H1 (cell line): ENCODE measurements at regions not wholly inside any gene's neighbourhood (a gene's known extent, or its start where the extent isn't known, plus 50 kb on each side); places are given as distances from the start of the nearest gene placed in this dataset.

ENCODE experiments used
- CTCF ChIA-PET: fragments of 300-600 bp; sonication (Branson Sonifier 250); formaldehyde crosslinking; loops from one replicate; lab custom pipeline; 2021; ENCODE audit not compliant: partially characterized antibody; lab: Charles Lee
- POLR2A ChIA-PET: fragments of 300-600 bp; sonication (Branson Sonifier 250); formaldehyde crosslinking; loops from one replicate; lab custom pipeline; 2021; ENCODE audit warnings: inconsistent platforms; ENCODE audit not compliant: partially characterized antibody; lab: Charles Lee
- DNase-seq, 2 experiments: peaks; one replicate each; pipeline versions ENCODE4 v3.0.0 to v3.0.0-alpha.2; 2010 to 2022; ENCODE audit warnings: low spot score in 2 of 2, low read depth in 1 of 2, mixed read lengths in 1 of 2
- FAIRE-seq: peaks from 2 replicates; lab custom pipeline; 2011; peaks lifted over from hg19 to GRCh38; lab: Jason Lieb, UNC
- H2AFZ ChIP-seq: 2 replicates; pipeline ENCODE4 v1.8.1; 2012; ENCODE audit warnings: low read length, inconsistent platforms
- H2AK5ac ChIP-seq: 2 replicates; pipeline ENCODE4 v1.6.1; 2013; ENCODE audit warnings: low read depth, low read length
- H2BK120ac ChIP-seq: replicated peaks from 2 replicates; pipeline ENCODE3; 2013; ENCODE audit warnings: low read depth, low read length, inconsistent platforms
- H2BK12ac ChIP-seq: 2 replicates; pipeline ENCODE4 v1.6.1; 2013; ENCODE audit warnings: low read depth, low read length
- H2BK15ac ChIP-seq: 2 replicates; pipeline ENCODE4 v1.6.1; 2013; ENCODE audit warnings: low read length
- H2BK20ac ChIP-seq: 2 replicates; pipeline ENCODE4 v1.6.1; 2013; ENCODE audit warnings: low read length
- H2BK5ac ChIP-seq: 2 replicates; pipeline ENCODE4 v1.6.1; 2013; ENCODE audit warnings: low read depth, low read length
- H3K14ac ChIP-seq: 2 replicates; pipeline ENCODE4 v1.6.1; 2013; ENCODE audit warnings: inconsistent platforms; ENCODE audit not compliant: insufficient read length
- H3K18ac ChIP-seq: 2 replicates; pipeline ENCODE4 v1.6.1; 2013; ENCODE audit warnings: low read length; ENCODE audit errors: extremely low read depth
- H3K23ac ChIP-seq: 2 replicates; pipeline ENCODE4 v1.6.1; 2013; ENCODE audit warnings: inconsistent platforms; ENCODE audit not compliant: insufficient read length
- H3K23me2 ChIP-seq: 2 replicates; pipeline ENCODE4 v1.6.1; 2013; ENCODE audit warnings: low read depth, low read length
- H3K27ac ChIP-seq: 2 replicates; pipeline ENCODE4 v1.6.1; 2011; ENCODE audit warnings: low read depth, low read length, inconsistent platforms
- H3K27me3 ChIP-seq, 4 experiments: replicated peaks in 1 of 4; 1 replicate in 1 of 4; 2 replicates in 3 of 4; pipeline versions ENCODE4 v1.6.1 to v1.8.1; 2011 to 2013; ENCODE audit warnings: low read length in 3 of 4, mild to moderate bottlenecking in 3 of 4, inconsistent platforms in 2 of 4, mixed read lengths in 2 of 4, moderate library complexity in 1 of 4; ENCODE audit not compliant: control insufficient read depth in 3 of 4, insufficient read depth in 3 of 4; ENCODE audit errors: extremely low read depth in 1 of 4
- H3K36me3 ChIP-seq, 4 experiments: 2 replicates each; pipeline versions ENCODE4 v1.6.1 to v1.8.1; 2011 to 2013; ENCODE audit warnings: mild to moderate bottlenecking in 4 of 4, low read length in 3 of 4, moderate library complexity in 2 of 4, control low read depth in 1 of 4, inconsistent platforms in 1 of 4; ENCODE audit not compliant: insufficient read depth in 4 of 4, control insufficient read depth in 2 of 4
- H3K4ac ChIP-seq: replicated peaks from 2 replicates; pipeline ENCODE3; 2013; ENCODE audit warnings: low read length, low read depth, mixed read lengths, inconsistent platforms; ENCODE audit not compliant: insufficient read length
- H3K4me1 ChIP-seq, 4 experiments: replicated peaks in 1 of 4; 1 replicate in 1 of 4; 2 replicates in 3 of 4; pipeline versions ENCODE4 v1.6.1 to v1.8.1; 2011 to 2013; ENCODE audit warnings: low read length in 3 of 4, inconsistent platforms in 2 of 4, mixed read lengths in 1 of 4; ENCODE audit not compliant: insufficient read depth in 4 of 4, control insufficient read depth in 3 of 4
- H3K4me2 ChIP-seq, 2 experiments: 2 replicates each; pipeline versions ENCODE4 v1.6.1 to v1.8.1; 2011 to 2013; ENCODE audit warnings: low read depth in 2 of 2, low read length in 2 of 2, control low read depth in 1 of 2, inconsistent platforms in 1 of 2, mild to moderate bottlenecking in 1 of 2; ENCODE audit not compliant: insufficient read depth in 1 of 2
- H3K4me3 ChIP-seq, 4 experiments: fragments of 200-600, 300-600 bp in 1 of 4; sonication (generic), shearing (Covaris generic), sonication (Bioruptor Twin) in 1 of 4; 2 replicates each; pipeline versions ENCODE4 v1.5.1 to v1.8.1; 2011 to 2016; ENCODE audit warnings: low read length in 4 of 4, low read depth in 3 of 4, control low read depth in 2 of 4, inconsistent platforms in 2 of 4, mild to moderate bottlenecking in 2 of 4, mixed read lengths in 1 of 4, moderate library complexity in 1 of 4; ENCODE audit not compliant: insufficient read depth in 2 of 4; ENCODE audit errors: extremely low read depth in 1 of 4
- H3K56ac ChIP-seq: replicated peaks from 2 replicates; pipeline ENCODE3; 2013; ENCODE audit warnings: low read depth, mild to moderate bottlenecking, mixed read lengths, low read length, inconsistent platforms; ENCODE audit not compliant: insufficient read length
- H3K79me1 ChIP-seq: 2 replicates; pipeline ENCODE4 v1.6.1; 2013; ENCODE audit warnings: low read depth, low read length, control low read depth
- H3K79me2 ChIP-seq, 2 experiments: 2 replicates each; pipeline versions ENCODE4 v1.6.1 to v1.8.1; 2012 to 2013; ENCODE audit warnings: low read length in 2 of 2, mild to moderate bottlenecking in 2 of 2, inconsistent platforms in 1 of 2; ENCODE audit not compliant: insufficient read depth in 2 of 2, control insufficient read depth in 1 of 2
- H3K9ac ChIP-seq, 4 experiments: replicated peaks in 1 of 4; 1 replicate in 1 of 4; 2 replicates in 3 of 4; pipeline versions ENCODE4 v1.6.1 to v1.8.1; 2011 to 2013; ENCODE audit warnings: low read depth in 3 of 4, low read length in 3 of 4, control low read depth in 2 of 4, mild to moderate bottlenecking in 2 of 4, moderate library complexity in 2 of 4, inconsistent platforms in 1 of 4; ENCODE audit errors: extremely low read depth in 1 of 4
- H3K9me3 ChIP-seq, 2 experiments: 2 replicates each; pipeline versions ENCODE4 v1.6.1 to v1.8.1; 2012 to 2013; ENCODE audit warnings: mild to moderate bottlenecking in 2 of 2, moderate library complexity in 2 of 2, control low read depth in 1 of 2, inconsistent platforms in 1 of 2, low read depth in 1 of 2, low read length in 1 of 2, mixed read lengths in 1 of 2; ENCODE audit not compliant: insufficient read depth in 2 of 2
- H4K20me1 ChIP-seq, 2 experiments: replicated peaks in 1 of 2; 2 replicates each; pipeline versions ENCODE3 to v1.8.1; 2011 to 2013; ENCODE audit warnings: inconsistent platforms in 2 of 2, low read length in 2 of 2, mild to moderate bottlenecking in 1 of 2; ENCODE audit not compliant: insufficient read depth in 2 of 2, control insufficient read depth in 1 of 2
- H4K5ac ChIP-seq: 2 replicates; pipeline ENCODE4 v1.6.1; 2013; ENCODE audit warnings: low read length, low read depth, mixed read lengths, inconsistent platforms; ENCODE audit not compliant: insufficient read length
- H4K8ac ChIP-seq: 2 replicates; pipeline ENCODE4 v1.8.0; 2013; ENCODE audit warnings: mild to moderate bottlenecking, moderate library complexity, low read length, inconsistent platforms; ENCODE audit not compliant: insufficient read depth; ENCODE audit errors: extremely low read depth
- H4K91ac ChIP-seq: replicated peaks from 2 replicates; pipeline ENCODE3; 2013; ENCODE audit warnings: low read length, mixed read lengths, inconsistent platforms; ENCODE audit not compliant: insufficient read length
- SIX5 ChIP-seq: IDR thresholded peaks from 2 replicates; pipeline ENCODE4 v1.6.1; 2011; ENCODE audit warnings: mild to moderate bottlenecking, low read depth, low read length
- YY1 ChIP-seq: IDR thresholded peaks from 2 replicates; pipeline ENCODE4 v1.6.1; 2011; ENCODE audit warnings: low read depth, mild to moderate bottlenecking, low read length
- WGBS, 2 experiments: shearing (Covaris generic) in 1 of 2; methylation state at CpG; one replicate each; pipeline versions ENCODE4 v1.1.6 to v1.1.7; 2013 to 2015; ENCODE audit warnings: low lambda C conversion rate in 2 of 2, mixed read lengths in 2 of 2, inconsistent platforms in 1 of 2, low coverage in 1 of 2, missing lambda C conversion rate in 1 of 2; ENCODE audit not compliant: insufficient replicate concordance in 2 of 2, insufficient coverage in 1 of 2, insufficient read length in 1 of 2; ENCODE audit errors: extremely low coverage in 1 of 2, missing lambda C conversion rate in 1 of 2; 5-methylcytosine and 5-hydroxymethylcytosine counted together

DNA sequence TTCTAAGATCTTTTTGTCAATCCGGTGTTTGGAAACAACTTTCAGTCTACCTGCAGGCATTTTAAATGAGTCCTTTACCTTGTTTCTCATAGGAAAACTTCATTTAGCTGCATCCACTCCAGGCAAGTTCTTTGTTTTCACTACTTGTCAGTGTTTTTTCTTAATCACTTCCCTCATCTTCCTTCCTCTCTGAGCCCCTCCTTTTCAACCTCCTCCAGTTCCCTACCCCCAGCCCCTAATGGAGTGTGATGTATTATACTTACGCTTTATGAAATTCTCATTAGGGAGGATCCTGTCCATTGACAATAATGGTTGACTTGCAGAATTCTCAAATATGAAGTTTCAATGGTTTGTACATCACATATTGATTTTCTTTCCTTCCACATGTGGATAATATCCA is 62.5 kb upstream of the BACH1 start:
- DNase-seq (no peak), FAIRE-seq (no peak)
- Histone ChIP-seq H2BK12ac (no peak overlapping the region), H2BK120ac (no peak overlapping the region), H3K56ac (no peak overlapping the region), H3K79me2 (no peaks in the 10 kb centered on the region), H3K4me3 (no peak overlapping the region), H2AK5ac (no peak overlapping the region), H2BK15ac (no peak overlapping the region), H3K79me1 (no peaks in the 10 kb centered on the region), H3K23ac (no peak overlapping the region), H3K27ac (no peak overlapping the region), H4K5ac (no peak overlapping the region), H3K4ac (no peak overlapping the region), H4K91ac (no peak overlapping the region), H4K20me1 (no peaks in the 10 kb centered on the region), H3K9ac (no peak overlapping the region), H3K27me3 (0 out of 7 replicates have a peak, but pooled peaks cover 0 to 3% (median 0%) of the 10 kb centered on the region in 4 experiments), H2BK5ac (no peak overlapping the region), H2BK20ac (no peak overlapping the region), H3K18ac (no peak overlapping the region), H2AFZ (no peak overlapping the region), H3K36me3 (no peaks in the 10 kb centered on the region), H3K9me3 (no peaks in the 10 kb centered on the region), H3K14ac (no peak overlapping the region), H3K4me1 (no peaks in the 10 kb centered on the region; a peak in 1 of 7 replicates), H3K4me2 (no peak overlapping the region), H3K23me2 (no peaks in the 10 kb centered on the region), H4K8ac (no peak overlapping the region)
- ChIA-PET POLR2A (no interaction called here), CTCF (interaction anchor here (1.1 kb wide), 1 partner anchor 16 kb away, joined by 4 read pairs; no protein-coding TSS in a partner anchor)
- TF ChIP-seq SIX5 = no peak
- TF ChIP-seq YY1 = no peak
- 72% methylated on average over 2 of the region's 2 CpGs; no CpG with 5 or more reads in 1 of the 2 experiments for WGBS, 2 experiments
